Astrocyte (in vitro differentiated cells and primary cell): ENCODE measurements at regions not wholly inside any gene's neighbourhood (a gene's known extent, or its start where the extent isn't known, plus 50 kb on each side); places are given as distances from the start of the nearest gene placed in this dataset.

Experiments
- DNase-seq: peaks from one replicate; pipeline ENCODE4 v3.0.0-alpha.2; 2010; ENCODE audit warnings: low read depth
- FAIRE-seq: peaks from 2 replicates; lab custom pipeline; 2011; peaks lifted over from hg19 to GRCh38; lab: Jason Lieb, UNC
- H2AFZ ChIP-seq: 2 replicates; pipeline ENCODE4 v1.6.0; 2012; ENCODE audit warnings: low read depth, low read length, inconsistent platforms
- H3K27ac ChIP-seq: 2 replicates; pipeline ENCODE4 v1.5.1; 2011; ENCODE audit warnings: low read depth, low read length, inconsistent platforms
- H3K27me3 ChIP-seq: 2 replicates; pipeline ENCODE4 v1.6.0; 2011; ENCODE audit warnings: low read length, inconsistent platforms; ENCODE audit not compliant: insufficient read depth
- H3K36me3 ChIP-seq: 2 replicates; pipeline ENCODE4 v1.5.1; 2011; ENCODE audit warnings: low read length, inconsistent platforms; ENCODE audit not compliant: insufficient read depth
- H3K4me1 ChIP-seq: 2 replicates; pipeline ENCODE4 v1.5.1; 2011; ENCODE audit warnings: low read length, inconsistent platforms; ENCODE audit not compliant: insufficient read depth
- H3K4me2 ChIP-seq: 2 replicates; pipeline ENCODE4 v1.6.0; 2012; ENCODE audit warnings: low read length, inconsistent platforms
- H3K4me3 ChIP-seq: 2 replicates; pipeline ENCODE4 v1.5.1; 2011; ENCODE audit warnings: low read depth, mild to moderate bottlenecking, low read length, inconsistent platforms; ENCODE audit not compliant: insufficient read depth
- H3K79me2 ChIP-seq: 2 replicates; pipeline ENCODE4 v1.6.0; 2012; ENCODE audit warnings: mild to moderate bottlenecking, low read length, inconsistent platforms; ENCODE audit not compliant: insufficient read depth
- H3K9ac ChIP-seq: 2 replicates; pipeline ENCODE4 v1.6.0; 2012; ENCODE audit warnings: mild to moderate bottlenecking, low read length, inconsistent platforms
- H3K9me3 ChIP-seq: 2 replicates; pipeline ENCODE4 v1.5.1; 2012; ENCODE audit warnings: low read depth, mild to moderate bottlenecking, low read length, inconsistent platforms; ENCODE audit not compliant: insufficient read depth
- H4K20me1 ChIP-seq: 2 replicates; pipeline ENCODE4 v1.6.0; 2012; ENCODE audit warnings: low read length, inconsistent platforms; ENCODE audit not compliant: insufficient read depth
- H3K27ac Mint-ChIP-seq: one replicate; pipeline ENCODE4 v1.8.0; 2021; ENCODE audit warnings: mild to moderate bottlenecking, mixed read lengths; ENCODE audit not compliant: unreplicated experiment
- H3K27me3 Mint-ChIP-seq: one replicate; pipeline ENCODE4 v1.8.0; 2021; ENCODE audit warnings: low read depth, mixed read lengths; ENCODE audit not compliant: unreplicated experiment
- H3K36me3 Mint-ChIP-seq: one replicate; pipeline ENCODE4 v1.8.0; 2021; ENCODE audit warnings: low read depth, mixed read lengths; ENCODE audit not compliant: unreplicated experiment
- H3K4me1 Mint-ChIP-seq: one replicate; pipeline ENCODE4 v1.8.0; 2021; ENCODE audit warnings: low read depth, mixed read lengths; ENCODE audit not compliant: unreplicated experiment
- H3K4me3 Mint-ChIP-seq: one replicate; pipeline ENCODE4 v1.8.0; 2021; ENCODE audit warnings: mild to moderate bottlenecking, moderate library complexity, mixed read lengths; ENCODE audit not compliant: unreplicated experiment
- H3K9me3 Mint-ChIP-seq: one replicate; pipeline ENCODE4 v1.8.0; 2021; ENCODE audit warnings: mild to moderate bottlenecking, mixed read lengths; ENCODE audit not compliant: unreplicated experiment
- EZH2 ChIP-seq: IDR thresholded peaks from 2 replicates; pipeline ENCODE4 v1.6.1; 2012; ENCODE audit warnings: mild to moderate bottlenecking, low read length, inconsistent platforms; ENCODE audit not compliant: insufficient read depth
- TF ChIP-seq, protein P1 (sequence below): IDR thresholded peaks from 2 replicates; pipeline ENCODE4 v1.5.1; 2011; ENCODE audit warnings: low read depth, mild to moderate bottlenecking, inconsistent platforms, low read length, moderate library complexity; ENCODE audit not compliant: insufficient read depth

- no peak overlapping the region for H3K4me2 ChIP-seq
- peaks cover 1% of the 10 kb centered on the region for H3K27me3 Mint-ChIP-seq
- FAIRE-seq (no peak), DNase-seq (no peak)
- TF ChIP-seq EZH2 = no peak
- TF ChIP-seq, protein P1, sequence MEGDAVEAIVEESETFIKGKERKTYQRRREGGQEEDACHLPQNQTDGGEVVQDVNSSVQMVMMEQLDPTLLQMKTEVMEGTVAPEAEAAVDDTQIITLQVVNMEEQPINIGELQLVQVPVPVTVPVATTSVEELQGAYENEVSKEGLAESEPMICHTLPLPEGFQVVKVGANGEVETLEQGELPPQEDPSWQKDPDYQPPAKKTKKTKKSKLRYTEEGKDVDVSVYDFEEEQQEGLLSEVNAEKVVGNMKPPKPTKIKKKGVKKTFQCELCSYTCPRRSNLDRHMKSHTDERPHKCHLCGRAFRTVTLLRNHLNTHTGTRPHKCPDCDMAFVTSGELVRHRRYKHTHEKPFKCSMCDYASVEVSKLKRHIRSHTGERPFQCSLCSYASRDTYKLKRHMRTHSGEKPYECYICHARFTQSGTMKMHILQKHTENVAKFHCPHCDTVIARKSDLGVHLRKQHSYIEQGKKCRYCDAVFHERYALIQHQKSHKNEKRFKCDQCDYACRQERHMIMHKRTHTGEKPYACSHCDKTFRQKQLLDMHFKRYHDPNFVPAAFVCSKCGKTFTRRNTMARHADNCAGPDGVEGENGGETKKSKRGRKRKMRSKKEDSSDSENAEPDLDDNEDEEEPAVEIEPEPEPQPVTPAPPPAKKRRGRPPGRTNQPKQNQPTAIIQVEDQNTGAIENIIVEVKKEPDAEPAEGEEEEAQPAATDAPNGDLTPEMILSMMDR = no peak
- no peak overlapping the region for H3K4me3 ChIP-seq
- H3K36me3 ChIP-seq = no peaks in the 10 kb centered on the region
- H3K9ac ChIP-seq = no peak overlapping the region
- H3K4me1 ChIP-seq = no peaks in the 10 kb centered on the region
- H3K36me3 Mint-ChIP-seq = no peaks in the 10 kb centered on the region
- H3K27ac ChIP-seq = no peak overlapping the region
- H3K79me2 ChIP-seq = no peaks in the 10 kb centered on the region
- no peaks in the 10 kb centered on the region for H4K20me1 ChIP-seq
- H3K9me3 Mint-ChIP-seq = no peaks in the 10 kb centered on the region
- H3K27ac Mint-ChIP-seq = no peak overlapping the region
- H3K27me3 ChIP-seq = no peaks in the 10 kb centered on the region
- H3K4me1 Mint-ChIP-seq = no peaks in the 10 kb centered on the region
- no peak overlapping the region for H2AFZ ChIP-seq
- no peak overlapping the region for H3K4me3 Mint-ChIP-seq
- H3K9me3 ChIP-seq = no peaks in the 10 kb centered on the region
These were observed 274.3 kb upstream of the C11orf87 start for GRCh38 chr11:109147726-109148125.

- Mint-ChIP-seq H3K27ac (no peak overlapping the region), H3K4me3 (no peak overlapping the region), H3K36me3 (no peaks in the 10 kb centered on the region), H3K4me1 (no peaks in the 10 kb centered on the region), H3K27me3 (no peaks in the 10 kb centered on the region), H3K9me3 (no peaks in the 10 kb centered on the region)
- H3K27me3 ChIP-seq = no peaks in the 10 kb centered on the region
- TF ChIP-seq EZH2 = no peak
- TF ChIP-seq, protein P1 = no peak
- no peak overlapping the region for H3K4me2 ChIP-seq
- H3K9ac ChIP-seq = no peak overlapping the region
- H3K4me3 ChIP-seq = no peak overlapping the region
- no peaks in the 10 kb centered on the region for H3K79me2 ChIP-seq
- H4K20me1 ChIP-seq = no peaks in the 10 kb centered on the region
- no peak for FAIRE-seq
- H3K27ac ChIP-seq = no peak overlapping the region
- H2AFZ ChIP-seq = no peak overlapping the region
- no peak for DNase-seq
- no peaks in the 10 kb centered on the region for H3K36me3 ChIP-seq
- H3K9me3 ChIP-seq = no peaks in the 10 kb centered on the region
- H3K4me1 ChIP-seq = no peaks in the 10 kb centered on the region
These were observed 273.3 kb upstream of the C11orf87 start for GRCh38 chr11:109148669-109149068.

- no peak overlapping the region for H3K27ac ChIP-seq
- no peaks in the 10 kb centered on the region for H3K36me3 Mint-ChIP-seq
- no peak for TF ChIP-seq EZH2
- TF ChIP-seq, protein P1 = no peak
- no peaks in the 10 kb centered on the region for H3K9me3 Mint-ChIP-seq
- no peaks in the 10 kb centered on the region for H3K9me3 ChIP-seq
- DNase-seq = no peak
- H3K9ac ChIP-seq = no peak overlapping the region
- no peaks in the 10 kb centered on the region for H3K4me1 Mint-ChIP-seq
- no peaks in the 10 kb centered on the region for H4K20me1 ChIP-seq
- no peak overlapping the region for H3K4me2 ChIP-seq
- no peaks in the 10 kb centered on the region for H3K27me3 ChIP-seq
- no peak overlapping the region for H3K4me3 ChIP-seq
- H3K27ac Mint-ChIP-seq = no peak overlapping the region
- H2AFZ ChIP-seq = no peak overlapping the region
- no peaks in the 10 kb centered on the region for H3K27me3 Mint-ChIP-seq
- H3K4me3 Mint-ChIP-seq = no peak overlapping the region
- no peaks in the 10 kb centered on the region for H3K79me2 ChIP-seq
- H3K4me1 ChIP-seq = no peaks in the 10 kb centered on the region
- no peak for FAIRE-seq
- H3K36me3 ChIP-seq = no peaks in the 10 kb centered on the region
These were observed 271.4 kb upstream of the C11orf87 start for GRCh38 chr11:109150581-109150980.
